GM12801 (cell line): ENCODE measurements at regions not wholly inside any gene's neighbourhood (a gene's known extent, or its start where the extent isn't known, plus 50 kb on each side); places are given as distances from the start of the nearest gene placed in this dataset.

Experiments
- CTCF ChIP-seq: IDR thresholded peaks from one replicate; pipeline ENCODE4 v1.5.1; 2011; ENCODE audit warnings: control low read depth; ENCODE audit not compliant: insufficient read length; ENCODE audit errors: extremely low read depth

GRCh38 chr12:126117502-126117901 lies 1052.3 kb downstream of the AACS start:
- no peak for TF ChIP-seq CTCF

- no peak for TF ChIP-seq CTCF
Measured at GRCh38 chr12:126139355-126139754, 1074.1 kb downstream of the AACS start.

- no peak for TF ChIP-seq CTCF
Measured at GRCh38 chr12:126144603-126145002, 1079.4 kb downstream of the AACS start.

GRCh38 chr12:126147321-126147720 lies 1082.1 kb downstream of the AACS start:
- TF ChIP-seq CTCF: no peak

- TF ChIP-seq CTCF: no peak
Measured at GRCh38 chr12:126156806-126157574, 1091.8 kb downstream of the AACS start.

GRCh38 chr12:126157575-126157966 lies 1092.3 kb downstream of the AACS start:
- no peak for TF ChIP-seq CTCF

GRCh38 chr12:126159139-126159538 lies 1093.9 kb downstream of the AACS start:
- no peak for TF ChIP-seq CTCF
